ENCODE measurements at regions not wholly inside any gene's neighbourhood (a gene's known extent, or its start where the extent isn't known, plus 50 kb on each side); places are given as distances from the start of the nearest gene placed in this dataset.
"Not testable (repeated sequence)": the region's sequence is repeated elsewhere in the genome, so short reads cannot be mapped to it uniquely, and the experiment has no call there.

DNA sequence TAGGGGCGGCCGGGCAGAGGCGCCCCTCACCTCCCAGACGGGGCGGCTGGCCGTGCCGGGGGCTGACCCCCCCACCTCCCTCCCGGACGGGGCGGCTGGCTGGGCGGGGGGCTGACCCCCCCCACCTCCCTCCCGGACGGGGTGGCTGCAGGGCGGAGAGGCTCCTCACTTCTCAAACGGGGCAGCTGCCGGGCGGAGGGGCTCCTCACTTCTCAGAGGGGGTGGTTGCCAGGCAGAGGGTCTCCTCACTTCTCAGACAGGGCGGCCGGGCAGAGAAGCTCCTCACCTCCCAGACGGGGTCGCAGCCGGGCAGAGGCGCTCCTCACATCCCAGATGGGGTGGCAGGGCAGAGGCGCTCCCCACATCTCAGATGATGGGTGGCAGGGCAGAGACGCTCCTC lies 836.8 kb downstream of the RAPGEF2 start:
- H3K9me3 Mint-ChIP-seq; H3K27me3 Mint-ChIP-seq; H3K4me3 Mint-ChIP-seq; DNase-seq; H3K27ac Mint-ChIP-seq; H3K36me3 Mint-ChIP-seq (ENCODE audit: low read depth); H3K4me1 Mint-ChIP-seq: not testable (repeated sequence)
- intact Hi-C loops (cut with micrococcal nuclease): loop anchor here (10.0 kb wide), 1 partner anchor 455 kb away; no protein-coding TSS in a partner anchor

DNA sequence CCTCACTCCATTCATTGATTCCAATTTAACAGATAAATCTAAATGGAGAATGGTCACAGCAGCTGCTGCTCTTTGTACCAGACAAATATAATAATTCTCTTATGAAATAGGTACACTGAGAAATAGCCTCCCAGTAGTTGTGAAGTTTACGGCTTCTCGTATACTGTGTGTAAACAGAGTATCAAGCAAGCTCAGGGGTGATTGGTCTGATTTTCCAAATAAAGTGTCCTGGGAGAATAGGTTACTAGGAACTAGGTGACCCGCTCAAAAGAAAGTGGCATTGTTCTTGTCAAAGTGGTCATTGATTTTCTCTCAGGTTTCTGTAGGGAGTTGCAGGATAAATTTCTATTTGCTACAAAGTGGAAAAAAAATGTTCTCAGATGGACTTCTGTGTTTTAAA lies 838.2 kb downstream of the RAPGEF2 start:
- Mint-ChIP-seq H3K4me1 (no peaks in the 10 kb centered on the region), H3K36me3 (ENCODE audit: low read depth) (no peaks in the 10 kb centered on the region), H3K9me3 (peaks cover under 1% of the 10 kb centered on the region), H3K4me3 (no peak overlapping the region), H3K27me3 (no peaks in the 10 kb centered on the region), H3K27ac (no peak overlapping the region)
- DNase-seq: no peak
- intact Hi-C loops (cut with micrococcal nuclease): loop anchor here (10.0 kb wide), 1 partner anchor 456 kb away; no protein-coding TSS in a partner anchor

DNA sequence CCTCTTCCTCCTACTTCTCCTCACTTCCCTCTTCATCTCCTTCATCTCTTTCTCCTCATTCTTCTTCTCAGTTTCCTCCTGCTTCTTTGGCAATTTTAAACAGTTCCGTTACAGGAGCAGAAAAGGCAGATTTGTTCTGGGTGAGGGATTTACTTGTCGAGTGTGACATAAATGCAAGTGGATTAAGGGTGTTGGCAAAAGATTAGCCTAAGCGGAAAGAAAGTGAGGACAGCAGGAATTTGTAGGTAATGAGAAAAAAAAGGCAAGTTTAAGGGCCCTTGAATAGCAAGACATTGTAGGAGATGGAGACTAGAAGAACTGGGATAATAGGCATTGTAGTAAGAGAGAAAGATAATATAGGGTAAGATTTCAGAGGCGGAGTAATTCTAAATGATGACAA lies 841.6 kb downstream of the RAPGEF2 start:
- H3K9me3 Mint-ChIP-seq: no peaks in the 10 kb centered on the region
- DNase-seq: no peak
- H3K27ac Mint-ChIP-seq: no peak overlapping the region
- H3K4me1 Mint-ChIP-seq: no peaks in the 10 kb centered on the region
- no peak overlapping the region for H3K4me3 Mint-ChIP-seq
- H3K36me3 Mint-ChIP-seq (ENCODE audit: low read depth): no peaks in the 10 kb centered on the region
- intact Hi-C loops (cut with micrococcal nuclease): loop anchor here (10.0 kb wide), 1 partner anchor 460 kb away; no protein-coding TSS in a partner anchor
- H3K27me3 Mint-ChIP-seq: no peaks in the 10 kb centered on the region

DNA sequence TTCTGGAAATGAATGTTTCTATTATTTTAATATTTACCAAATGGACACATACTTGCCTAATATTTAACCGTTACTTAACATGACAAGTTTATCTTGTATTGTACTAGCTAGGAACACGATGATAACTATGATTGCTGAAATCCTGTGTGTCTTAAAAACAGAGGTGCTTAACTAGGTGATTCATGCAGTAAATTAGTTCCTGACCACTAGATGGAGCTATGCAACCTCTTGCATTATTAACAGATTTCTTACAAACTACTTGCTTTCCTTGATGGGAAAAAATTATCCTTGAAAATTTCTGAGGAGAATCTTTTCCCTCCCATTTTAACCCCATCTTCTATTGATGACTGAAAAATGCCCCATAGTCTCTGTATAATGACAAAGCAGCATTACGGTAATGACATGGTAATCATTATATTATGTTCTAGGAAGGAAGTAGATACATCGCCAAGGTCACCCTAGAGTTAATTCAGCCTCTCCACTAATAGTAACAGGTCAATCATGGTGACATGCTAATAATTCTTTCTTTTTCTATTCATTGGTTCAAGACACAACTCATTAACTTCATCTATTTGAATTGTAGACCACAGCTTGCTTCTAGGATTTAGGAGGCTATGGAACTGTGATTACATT lies 844.2 kb downstream of the RAPGEF2 start:
- Mint-ChIP-seq H3K27me3 (no peaks in the 10 kb centered on the region), H3K4me1 (no peaks in the 10 kb centered on the region), H3K4me3 (no peak overlapping the region), H3K9me3 (no peaks in the 10 kb centered on the region), H3K36me3 (ENCODE audit: low read depth) (no peaks in the 10 kb centered on the region), H3K27ac (no peak overlapping the region)
- intact Hi-C loops (cut with micrococcal nuclease): loop anchor here (10.0 kb wide), 1 partner anchor 462 kb away; no protein-coding TSS in a partner anchor
- DNase-seq: no peak

DNA sequence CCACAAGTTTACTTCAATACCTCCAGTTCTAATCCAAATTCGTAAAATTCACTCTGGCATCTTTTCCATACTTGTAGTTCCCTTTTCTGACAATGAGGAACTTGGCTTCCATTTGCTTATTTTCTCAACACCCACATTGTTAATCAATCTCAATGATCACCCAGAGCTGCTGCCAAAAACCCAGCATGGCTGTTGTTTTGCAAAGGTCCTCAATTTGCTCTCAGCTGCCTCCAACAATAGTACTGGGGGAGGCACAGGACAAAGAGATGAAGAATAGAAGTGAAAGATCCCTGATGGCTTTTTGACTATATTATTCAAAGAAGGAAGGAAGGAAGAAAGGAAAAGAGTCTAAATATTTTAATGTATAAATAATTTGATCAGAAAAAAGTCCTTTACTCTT lies 847.8 kb downstream of the RAPGEF2 start:
- Mint-ChIP-seq H3K4me3 (no peak overlapping the region), H3K36me3 (ENCODE audit: low read depth) (no peaks in the 10 kb centered on the region), H3K4me1 (no peaks in the 10 kb centered on the region), H3K27me3 (no peaks in the 10 kb centered on the region), H3K9me3 (no peaks in the 10 kb centered on the region), H3K27ac (no peak overlapping the region)
- intact Hi-C loops (cut with micrococcal nuclease): no loop called here
- no peak for DNase-seq

DNA sequence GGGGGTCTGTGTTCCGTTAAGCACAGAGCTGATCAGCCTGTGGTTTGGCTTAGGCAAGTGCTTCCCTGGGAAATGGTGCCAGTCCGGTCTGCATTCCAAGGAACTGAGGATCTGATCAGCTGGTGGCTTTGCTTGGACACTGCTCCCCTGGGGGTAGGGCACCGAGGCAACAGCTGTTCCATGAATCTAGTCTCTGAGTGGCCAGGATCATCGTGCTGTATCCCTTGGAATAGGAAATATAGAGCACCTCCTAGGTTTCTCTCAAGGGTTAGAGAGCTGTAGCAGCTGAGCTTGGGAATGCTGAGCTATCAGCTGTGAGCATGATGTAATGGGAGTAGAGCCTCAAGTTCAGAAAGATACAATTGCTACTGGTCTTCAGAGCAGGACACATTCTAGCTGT lies 863.9 kb downstream of the RAPGEF2 start:
- Mint-ChIP-seq H3K36me3 (ENCODE audit: low read depth) (no peaks in the 10 kb centered on the region), H3K27me3 (no peaks in the 10 kb centered on the region), H3K4me1 (no peaks in the 10 kb centered on the region), H3K4me3 (no peak overlapping the region), H3K9me3 (no peaks in the 10 kb centered on the region), H3K27ac (no peak overlapping the region)
- intact Hi-C loops (cut with micrococcal nuclease): no loop called here
- DNase-seq: no peak

DNA sequence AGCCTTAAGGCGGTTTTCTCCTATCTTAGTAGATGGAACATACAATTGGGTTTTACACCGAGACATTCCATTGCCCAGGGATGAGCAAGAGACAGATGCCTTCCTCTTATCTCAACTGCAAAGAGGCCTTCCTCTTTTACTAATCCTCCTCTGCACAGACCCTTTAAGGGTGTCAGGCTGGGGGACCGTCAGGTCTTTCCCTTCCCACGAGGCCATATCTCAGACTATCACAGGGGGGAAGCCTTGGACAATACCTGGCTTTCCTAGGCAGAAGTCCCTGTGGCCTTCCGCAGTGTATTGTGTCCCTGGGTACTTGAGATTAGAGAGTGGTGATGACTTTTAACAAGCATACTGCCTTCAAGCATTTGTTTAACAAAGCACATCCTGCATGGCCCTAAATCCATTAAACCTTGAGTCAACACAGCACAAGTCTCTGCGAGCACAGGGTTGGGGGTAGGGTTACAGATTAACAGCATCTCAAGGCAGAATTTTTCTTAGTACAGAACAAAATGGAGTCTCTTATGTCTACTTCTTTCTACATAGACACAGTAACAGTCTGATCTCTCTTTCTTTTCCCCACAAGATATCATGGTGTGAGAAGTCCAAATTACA lies 874.1 kb downstream of the RAPGEF2 start:
- intact Hi-C loops (cut with micrococcal nuclease); H3K27me3 Mint-ChIP-seq; DNase-seq; H3K36me3 Mint-ChIP-seq (ENCODE audit: low read depth); H3K4me3 Mint-ChIP-seq; H3K27ac Mint-ChIP-seq; H3K4me1 Mint-ChIP-seq; H3K9me3 Mint-ChIP-seq: not testable (repeated sequence)

DNA sequence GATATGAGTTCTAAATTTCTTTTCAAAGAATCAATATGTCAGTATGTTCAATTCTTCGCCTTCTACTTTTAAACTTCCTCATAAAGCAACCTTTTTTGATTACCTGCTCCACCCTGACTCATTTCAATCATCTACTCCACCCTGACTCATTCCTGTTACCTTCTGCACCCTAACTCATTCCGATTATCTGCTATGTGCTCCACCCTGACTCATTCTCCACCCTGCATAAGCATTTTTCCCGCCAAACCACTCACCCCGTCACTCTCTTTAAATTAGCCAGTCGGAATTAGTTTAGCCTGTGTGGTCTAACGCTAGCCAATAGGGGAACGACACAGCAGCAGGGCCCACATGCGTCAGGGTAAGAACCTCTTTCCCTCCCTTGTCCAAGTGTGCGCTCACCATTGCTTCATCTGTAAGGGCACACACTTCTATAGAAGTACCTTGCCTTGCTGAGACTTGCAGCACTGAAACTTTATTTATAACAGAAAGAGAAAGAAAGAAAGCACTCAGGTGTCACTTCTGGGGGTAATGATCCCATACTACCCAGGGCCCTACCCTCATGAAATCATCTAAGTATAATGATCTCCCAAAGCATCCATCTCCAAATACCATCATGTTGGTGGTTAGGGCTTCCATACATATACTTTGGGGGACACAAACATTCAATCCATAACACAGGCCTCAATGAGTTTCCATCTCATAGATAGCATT lies 875.2 kb downstream of the RAPGEF2 start:
- no peaks in the 10 kb centered on the region for H3K9me3 Mint-ChIP-seq
- H3K27me3 Mint-ChIP-seq: no peaks in the 10 kb centered on the region
- no peak overlapping the region for H3K27ac Mint-ChIP-seq
- no peak overlapping the region for H3K4me3 Mint-ChIP-seq
- intact Hi-C loops (cut with micrococcal nuclease): no loop called here
- H3K4me1 Mint-ChIP-seq: no peaks in the 10 kb centered on the region
- no peak for DNase-seq
- no peaks in the 10 kb centered on the region for H3K36me3 Mint-ChIP-seq (ENCODE audit: low read depth)

DNA sequence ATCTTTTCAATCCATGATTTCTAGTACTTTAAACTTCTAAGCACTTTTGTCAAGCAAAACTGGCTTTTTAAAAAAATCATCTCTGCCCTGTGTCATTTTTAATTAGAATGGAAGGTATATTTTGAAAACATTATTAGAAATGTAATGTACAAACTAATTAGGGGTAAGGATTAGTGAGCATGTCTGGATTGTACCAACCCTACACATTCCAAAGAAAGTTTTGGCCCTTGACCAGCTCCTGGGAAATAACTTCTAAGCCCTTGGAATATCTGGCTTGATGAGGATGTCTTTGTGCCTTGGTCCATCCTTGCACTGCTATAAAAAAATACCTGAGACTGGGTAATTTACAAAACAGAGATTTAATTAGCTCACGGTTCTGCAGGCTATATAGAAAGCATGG lies 876.5 kb downstream of the RAPGEF2 start:
- intact Hi-C loops (cut with micrococcal nuclease): no loop called here
- Mint-ChIP-seq H3K4me1 (no peaks in the 10 kb centered on the region), H3K4me3 (no peak overlapping the region), H3K27me3 (no peaks in the 10 kb centered on the region), H3K9me3 (no peaks in the 10 kb centered on the region), H3K27ac (no peak overlapping the region), H3K36me3 (ENCODE audit: low read depth) (no peaks in the 10 kb centered on the region)
- DNase-seq: no peak

DNA sequence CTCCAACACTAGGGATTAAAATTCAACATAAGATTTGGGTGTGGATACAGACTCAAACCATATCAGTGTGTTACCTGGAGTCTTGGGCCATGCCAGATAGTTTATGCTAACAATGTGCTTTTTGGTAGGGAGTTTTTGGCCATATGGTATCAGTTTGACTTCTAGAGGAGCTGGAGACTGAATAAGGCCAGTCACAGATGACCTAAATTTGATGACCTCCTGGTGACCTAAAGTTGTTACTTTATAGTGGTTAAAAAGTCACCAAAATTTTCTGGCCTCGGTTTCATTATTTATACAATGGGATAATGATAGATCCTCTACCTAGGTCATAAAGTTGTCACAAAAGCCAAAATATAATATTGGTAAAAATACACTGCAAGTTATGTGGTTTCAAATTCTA lies 877.1 kb downstream of the RAPGEF2 start:
- H3K9me3 Mint-ChIP-seq: no peaks in the 10 kb centered on the region
- intact Hi-C loops (cut with micrococcal nuclease): no loop called here
- no peaks in the 10 kb centered on the region for H3K4me1 Mint-ChIP-seq
- no peak for DNase-seq
- no peak overlapping the region for H3K4me3 Mint-ChIP-seq
- no peak overlapping the region for H3K27ac Mint-ChIP-seq
- H3K27me3 Mint-ChIP-seq: no peaks in the 10 kb centered on the region
- H3K36me3 Mint-ChIP-seq (ENCODE audit: low read depth): no peaks in the 10 kb centered on the region

DNA sequence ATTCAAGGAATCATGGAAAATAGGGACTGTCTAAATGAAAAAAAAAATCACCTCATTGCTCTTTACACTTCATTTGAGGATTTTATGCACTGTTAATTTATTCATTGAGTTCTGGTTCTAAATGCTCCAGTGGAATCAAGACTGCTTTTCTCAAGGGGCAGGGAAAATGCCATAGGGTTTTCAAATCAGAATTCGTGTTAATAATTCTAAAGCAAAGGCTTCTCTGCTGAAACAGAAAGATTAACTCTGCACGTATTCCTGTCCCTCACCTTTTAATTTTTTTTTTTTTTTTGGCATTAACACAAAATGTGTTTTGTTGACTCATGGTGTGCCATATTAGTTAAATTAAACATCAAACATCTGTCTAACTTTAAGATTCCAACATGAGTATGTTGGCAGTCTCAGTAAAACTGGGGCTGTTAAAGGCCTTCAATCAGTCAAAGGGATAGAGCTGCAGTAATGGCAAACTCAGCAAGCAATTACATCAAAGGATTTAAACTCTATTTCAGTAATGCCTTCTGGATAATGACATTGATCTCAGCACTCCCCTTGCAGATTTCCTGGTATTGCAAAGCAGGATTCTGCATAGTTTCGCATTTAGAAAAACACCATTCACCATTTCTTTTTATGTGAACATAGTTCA lies 878.1 kb downstream of the RAPGEF2 start:
- Mint-ChIP-seq H3K27me3 (no peaks in the 10 kb centered on the region), H3K4me3 (no peak overlapping the region), H3K9me3 (no peaks in the 10 kb centered on the region), H3K27ac (no peak overlapping the region), H3K36me3 (ENCODE audit: low read depth) (no peaks in the 10 kb centered on the region), H3K4me1 (no peaks in the 10 kb centered on the region)
- no peak for DNase-seq
- intact Hi-C loops (cut with micrococcal nuclease): no loop called here

DNA sequence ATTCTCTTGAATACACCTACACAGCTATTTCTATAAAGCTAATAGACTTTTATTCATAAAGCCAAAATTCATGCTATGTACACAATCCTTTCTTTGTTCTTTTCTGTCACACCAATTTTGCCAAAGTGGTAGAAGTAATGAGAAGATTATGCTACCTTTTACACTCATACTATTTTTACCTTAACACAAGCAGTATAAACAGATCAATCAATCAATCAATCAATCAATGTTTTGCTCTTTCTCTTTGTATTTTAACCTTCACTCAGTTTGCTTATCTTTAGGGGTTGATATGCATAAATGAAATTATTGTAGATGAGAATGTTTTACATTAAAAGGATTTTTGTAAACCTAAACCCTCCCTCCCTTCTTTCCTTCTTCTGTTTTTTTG lies 878.6 kb downstream of the RAPGEF2 start:
- no peak for DNase-seq
- Mint-ChIP-seq H3K9me3 (peaks cover 3% of the 10 kb centered on the region), H3K4me3 (no peak overlapping the region), H3K27ac (no peak overlapping the region), H3K36me3 (ENCODE audit: low read depth) (no peaks in the 10 kb centered on the region), H3K27me3 (no peaks in the 10 kb centered on the region), H3K4me1 (no peaks in the 10 kb centered on the region)
- intact Hi-C loops (cut with micrococcal nuclease): no loop called here

DNA sequence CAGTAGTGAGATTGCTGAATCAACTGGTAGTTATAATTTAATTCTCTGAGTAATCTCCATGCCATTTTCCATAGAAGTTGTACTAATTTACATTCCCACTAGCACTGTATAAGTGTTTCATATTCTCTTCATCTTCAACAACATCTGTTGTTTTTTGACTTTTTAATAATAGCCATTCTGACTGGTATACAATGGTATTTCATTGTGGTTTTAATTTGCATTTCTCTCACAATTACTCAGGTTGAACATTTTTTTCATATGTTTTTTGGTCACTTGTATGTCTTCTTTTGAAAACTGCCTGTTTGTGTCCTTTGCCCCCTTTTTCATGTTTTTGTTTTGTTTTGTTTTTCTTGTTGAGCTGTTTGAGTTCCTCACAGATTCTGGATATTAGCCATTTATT lies 880.2 kb downstream of the RAPGEF2 start:
- H3K4me1 Mint-ChIP-seq: no peaks in the 10 kb centered on the region
- no peaks in the 10 kb centered on the region for H3K36me3 Mint-ChIP-seq (ENCODE audit: low read depth)

More for the DNA sequence above, 880.2 kb downstream of the RAPGEF2 start:
- no peak overlapping the region for H3K27ac Mint-ChIP-seq
- intact Hi-C loops (cut with micrococcal nuclease): no loop called here
- H3K27me3 Mint-ChIP-seq: no peaks in the 10 kb centered on the region
- DNase-seq: no peak
- peaks cover 3% of the 10 kb centered on the region for H3K9me3 Mint-ChIP-seq
- no peak overlapping the region for H3K4me3 Mint-ChIP-seq

Data from activated CD4-positive, alpha-beta T cell treated with anti-CD3 and anti-CD28 coated beads, Interleukin-2, amount 10 ng/mL, durations not matched to agents 24 days and 14 days (primary cell).